Endodermal cell (in vitro differentiated cells): ENCODE measurements at regions not wholly inside any gene's neighbourhood (a gene's known extent, or its start where the extent isn't known, plus 50 kb on each side); places are given as distances from the start of the nearest gene placed in this dataset.

Source experiments
- DNase-seq: peaks from one replicate; pipeline ENCODE4 v3.0.0-alpha.2; 2017
- H3K27ac ChIP-seq: 2 replicates; pipeline ENCODE4 v1.5.1; 2013; ENCODE audit warnings: mild to moderate bottlenecking, low read depth, low read length, moderate library complexity
- H3K27me3 ChIP-seq: 2 replicates; pipeline ENCODE4 v1.6.1; 2013; ENCODE audit warnings: mild to moderate bottlenecking, low read length, moderate library complexity; ENCODE audit not compliant: insufficient read depth, control insufficient read depth, poor library complexity, severe bottlenecking
- H3K36me3 ChIP-seq: 2 replicates; pipeline ENCODE4 v1.7.0; 2013; ENCODE audit warnings: mild to moderate bottlenecking, low read length, moderate library complexity; ENCODE audit not compliant: control insufficient read depth, insufficient read depth
- H3K4me1 ChIP-seq: one replicate; pipeline ENCODE4 v1.7.0; 2013; ENCODE audit warnings: low read length; ENCODE audit not compliant: control insufficient read depth, insufficient read depth
- H3K4me3 ChIP-seq: 2 replicates; pipeline ENCODE4 v1.5.1; 2013; ENCODE audit warnings: mild to moderate bottlenecking, low read length, moderate library complexity
- H3K9ac ChIP-seq: 2 replicates; pipeline ENCODE4 v1.6.1; 2013; ENCODE audit warnings: mild to moderate bottlenecking, low read length, moderate library complexity; ENCODE audit not compliant: poor library complexity, severe bottlenecking; ENCODE audit errors: extremely low read depth
- H3K9me3 ChIP-seq: 2 replicates; pipeline ENCODE4 v1.6.1; 2013; ENCODE audit warnings: mild to moderate bottlenecking, low read length, moderate library complexity; ENCODE audit not compliant: control insufficient read depth
- H3K27ac Mint-ChIP-seq: 2 replicates; pipeline ENCODE4 v1.8.0; 2020; ENCODE audit warnings: mixed read lengths
- H3K27me3 Mint-ChIP-seq: 2 replicates; pipeline ENCODE4 v1.8.0; 2021; ENCODE audit warnings: mild to moderate bottlenecking, mixed read lengths; ENCODE audit not compliant: insufficient read depth
- H3K36me3 Mint-ChIP-seq: 2 replicates; pipeline ENCODE4 v1.8.0; 2020; ENCODE audit warnings: low read depth, mixed read lengths
- H3K4me1 Mint-ChIP-seq: 2 replicates; pipeline ENCODE4 v1.8.0; 2020; ENCODE audit warnings: mixed read lengths
- H3K4me3 Mint-ChIP-seq: 2 replicates; pipeline ENCODE4 v1.8.0; 2020; ENCODE audit warnings: mild to moderate bottlenecking, moderate library complexity, mixed read lengths
- H3K9me3 Mint-ChIP-seq: 2 replicates; pipeline ENCODE4 v1.8.0; 2020; ENCODE audit warnings: mild to moderate bottlenecking, mixed read lengths
- CTCF ChIP-seq: fragments of 200-600 bp; sonication (generic); conservative IDR thresholded peaks from 2 replicates; pipeline ENCODE4 v1.5.0; 2021; ENCODE audit warnings: antibody characterized with exemption, mild to moderate bottlenecking
- WGBS, 2 experiments: methylation state at CpG; one replicate each; pipeline versions ENCODE4 v1.1.5 to v1.1.7; 2013; ENCODE audit warnings: missing lambda C conversion rate in 2 of 2, mixed read lengths in 1 of 2; ENCODE audit not compliant: insufficient coverage in 1 of 2, insufficient read length in 1 of 2; 5-methylcytosine and 5-hydroxymethylcytosine counted together

- WGBS, 2 experiments = 94% methylated on average over 2 of the region's 3 CpGs; no CpG with 5 or more reads in 1 of the 2 experiments
- H3K4me1 Mint-ChIP-seq = peaks cover 8% of the 10 kb centered on the region
- H3K4me1 ChIP-seq = no peaks in the 10 kb centered on the region
- H3K36me3 ChIP-seq = no peaks in the 10 kb centered on the region
- no peak overlapping the region for H3K27ac Mint-ChIP-seq
- no peaks in the 10 kb centered on the region for H3K9me3 ChIP-seq
- TF ChIP-seq CTCF = no peak
- DNase-seq = no peak
- no peak overlapping the region for H3K4me3 ChIP-seq
- no peak overlapping the region for H3K27ac ChIP-seq
- H3K9ac ChIP-seq = no peak overlapping the region
- H3K9me3 Mint-ChIP-seq = no peaks in the 10 kb centered on the region
- no peaks in the 10 kb centered on the region for H3K36me3 Mint-ChIP-seq
- no peak overlapping the region for H3K4me3 Mint-ChIP-seq
- no peaks in the 10 kb centered on the region for H3K27me3 ChIP-seq
- no peaks in the 10 kb centered on the region for H3K27me3 Mint-ChIP-seq
Observed at GRCh38 chr2:152929628-152930027, 211.2 kb downstream of the ARL6IP6 start.

- no peak overlapping the region for H3K9ac ChIP-seq
- H3K27ac ChIP-seq = no peak overlapping the region
- peaks cover 8% of the 10 kb centered on the region for H3K4me1 Mint-ChIP-seq
- H3K4me1 ChIP-seq = no peaks in the 10 kb centered on the region
- no peaks in the 10 kb centered on the region for H3K36me3 Mint-ChIP-seq
- H3K27ac Mint-ChIP-seq = no peak overlapping the region
- no peak overlapping the region for H3K4me3 ChIP-seq
- TF ChIP-seq CTCF = peak; percentile 95
- DNase-seq = peak; percentile 95
- no peaks in the 10 kb centered on the region for H3K9me3 Mint-ChIP-seq
- 41 to 54% methylated on average over 5 to 11 of the region's 11 CpGs for WGBS, 2 experiments
- H3K27me3 ChIP-seq = no peaks in the 10 kb centered on the region
- no peaks in the 10 kb centered on the region for H3K36me3 ChIP-seq
- H3K9me3 ChIP-seq = no peaks in the 10 kb centered on the region
- no peak overlapping the region for H3K4me3 Mint-ChIP-seq
- peaks cover 4% of the 10 kb centered on the region for H3K27me3 Mint-ChIP-seq
Observed at GRCh38 chr2:152925547-152926448, 207.4 kb downstream of the ARL6IP6 start.

- no peak overlapping the region for H3K27ac ChIP-seq
- H3K36me3 ChIP-seq = no peaks in the 10 kb centered on the region
- DNase-seq = no peak
- Mint-ChIP-seq H3K9me3 (no peaks in the 10 kb centered on the region), H3K36me3 (no peaks in the 10 kb centered on the region), H3K4me3 (no peak overlapping the region), H3K27me3 (peaks cover 6% of the 10 kb centered on the region), H3K27ac (no peak overlapping the region), H3K4me1 (peaks cover 8% of the 10 kb centered on the region)
- H3K9me3 ChIP-seq = no peaks in the 10 kb centered on the region
- no peaks in the 10 kb centered on the region for H3K27me3 ChIP-seq
- no peak overlapping the region for H3K9ac ChIP-seq
- no peak for TF ChIP-seq CTCF
- no peaks in the 10 kb centered on the region for H3K4me1 ChIP-seq
- H3K4me3 ChIP-seq = no peak overlapping the region
- 90 to 94% methylated on average over 2 to 3 of the region's 3 CpGs for WGBS, 2 experiments
Observed at GRCh38 chr2:152924722-152925121, 206.3 kb downstream of the ARL6IP6 start.
